Fibroblast of lung (primary cell): ENCODE measurements at regions not wholly inside any gene's neighbourhood (a gene's known extent, or its start where the extent isn't known, plus 50 kb on each side); places are given as distances from the start of the nearest gene placed in this dataset.
A peak's percentile ranks its signal among the peaks of the same experiment; 100 is the strongest.

ENCODE experiments used
- DNase-seq, 2 donors: peaks; one replicate each; pipeline versions ENCODE4 v3.0.0 to v3.0.0-alpha.2; 2010; ENCODE audit warnings: low read depth in 2 of 2
- H2AFZ ChIP-seq: 2 replicates; pipeline ENCODE4 v1.5.1; 2012; ENCODE audit warnings: low read length, control low read depth, inconsistent platforms
- H3K27ac ChIP-seq: 2 replicates; pipeline ENCODE4 v1.5.1; 2011; ENCODE audit warnings: low read length, control low read depth; ENCODE audit not compliant: insufficient read depth
- H3K27me3 ChIP-seq: 2 replicates; pipeline ENCODE4 v1.5.1; 2011; ENCODE audit warnings: mild to moderate bottlenecking, low read length; ENCODE audit not compliant: control insufficient read depth, insufficient read depth
- H3K36me3 ChIP-seq: 2 replicates; pipeline ENCODE4 v1.5.1; 2011; ENCODE audit warnings: low read length; ENCODE audit not compliant: control insufficient read depth, insufficient read depth
- H3K4me1 ChIP-seq: 2 replicates; pipeline ENCODE4 v1.5.1; 2011; ENCODE audit warnings: low read length; ENCODE audit not compliant: control insufficient read depth, insufficient read depth; ENCODE audit errors: extremely low read depth
- H3K4me2 ChIP-seq: 2 replicates; pipeline ENCODE4 v1.5.1; 2011; ENCODE audit warnings: low read length, control low read depth; ENCODE audit not compliant: insufficient read depth; ENCODE audit errors: extremely low read depth
- H3K4me3 ChIP-seq, 4 experiments: fragments of 200-600 bp in 1 of 4; sonication (generic) in 1 of 4; replicated peaks in 1 of 4; 2 replicates each; pipeline ENCODE4 v1.5.1; 2011 to 2016; ENCODE audit warnings: low read length in 4 of 4, low read depth in 3 of 4, mild to moderate bottlenecking in 3 of 4, control low read depth in 2 of 4, inconsistent platforms in 1 of 4, mixed read lengths in 1 of 4; ENCODE audit not compliant: insufficient read depth in 1 of 4; ENCODE audit errors: control extremely low read depth in 1 of 4
- H3K79me2 ChIP-seq: 2 replicates; pipeline ENCODE4 v1.5.1; 2012; ENCODE audit warnings: mild to moderate bottlenecking, low read length, inconsistent platforms; ENCODE audit not compliant: control insufficient read depth, insufficient read depth
- H3K9ac ChIP-seq: 2 replicates; pipeline ENCODE4 v1.5.1; 2011; ENCODE audit warnings: mild to moderate bottlenecking, low read length, control low read depth; ENCODE audit not compliant: insufficient read depth
- H3K9me3 ChIP-seq: 2 replicates; pipeline ENCODE4 v1.5.1; 2012; ENCODE audit warnings: low read depth, low read length; ENCODE audit not compliant: control insufficient read depth, insufficient read depth
- H4K20me1 ChIP-seq: 2 replicates; pipeline ENCODE4 v1.5.1; 2011; ENCODE audit warnings: low read length; ENCODE audit not compliant: control insufficient read depth, insufficient read depth; ENCODE audit errors: extremely low read depth
- CTCF ChIP-seq, 2 donors: IDR thresholded peaks in 1 of 2; conservative IDR thresholded peaks in 1 of 2; 1 replicate in 1 of 2; 2 replicates in 1 of 2; pipeline ENCODE4 v1.5.1; 2011 to 2012; ENCODE audit warnings: low read length in 2 of 2, control low read depth in 1 of 2, inconsistent platforms in 1 of 2, low read depth in 1 of 2, mild to moderate bottlenecking in 1 of 2
- EZH2 ChIP-seq: IDR thresholded peaks from 2 replicates; pipeline ENCODE4 v1.5.1; 2012; ENCODE audit warnings: low read length, control low read depth, mild to moderate bottlenecking; ENCODE audit errors: missing control alignments

- no peak overlapping the region for H3K4me3 ChIP-seq
- no peaks in the 10 kb centered on the region for H3K27me3 ChIP-seq
- peak overlapping the region; percentile 15 for H3K4me2 ChIP-seq
- no peaks in the 10 kb centered on the region for H4K20me1 ChIP-seq
- no peaks in the 10 kb centered on the region for H3K4me1 ChIP-seq
- H3K36me3 ChIP-seq: no peaks in the 10 kb centered on the region
- TF ChIP-seq EZH2: no peak
- no peak for TF ChIP-seq CTCF (conservative IDR thresholded peaks at IDR 0.05 in 1 of 2, IDR thresholded peaks at IDR 0.05 in 1 of 2; ENCODE audit: low read depth in 1 of 2, low read length in 2 of 2)
- H3K79me2 ChIP-seq: no peaks in the 10 kb centered on the region
- H3K27ac ChIP-seq: no peak overlapping the region
- H3K9ac ChIP-seq: no peak overlapping the region
- peak; percentile 59 to 74 for DNase-seq
- no peaks in the 10 kb centered on the region for H3K9me3 ChIP-seq
- H2AFZ ChIP-seq: no peak overlapping the region
Observed at GRCh38 chr3:148642616-148643015, 55.1 kb upstream of the AGTR1 start.

DNA sequence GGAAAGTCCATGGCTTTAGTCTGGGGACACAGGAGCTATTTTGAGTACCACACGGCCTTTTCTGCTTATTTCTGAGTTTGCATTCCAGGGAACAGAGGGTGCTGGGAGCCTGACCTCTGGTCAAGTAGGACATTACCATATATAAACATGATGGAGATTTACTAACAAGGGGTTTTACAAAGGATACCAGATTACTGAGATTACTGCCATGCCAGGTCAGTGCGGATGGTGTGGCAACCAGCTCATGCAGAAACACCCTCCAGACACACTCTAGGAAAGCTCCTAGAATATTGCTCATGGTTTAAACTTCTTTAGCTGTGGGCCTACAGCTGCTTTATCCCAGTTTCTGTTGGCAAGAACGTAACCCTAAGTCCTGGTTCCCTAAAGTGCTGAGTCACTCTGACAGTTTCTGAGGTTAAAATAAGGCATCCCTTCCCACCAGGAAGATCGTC lies 54.3 kb upstream of the AGTR1 start:
- H3K9ac ChIP-seq: no peak overlapping the region
- H3K4me3 ChIP-seq: no peak overlapping the region
- H3K79me2 ChIP-seq: no peaks in the 10 kb centered on the region
- peak overlapping the region; percentile 20 for H3K4me2 ChIP-seq
- no peaks in the 10 kb centered on the region for H3K36me3 ChIP-seq
- TF ChIP-seq EZH2: no peak
- no peak for TF ChIP-seq CTCF (conservative IDR thresholded peaks at IDR 0.05 in 1 of 2, IDR thresholded peaks at IDR 0.05 in 1 of 2; ENCODE audit: low read depth in 1 of 2, low read length in 2 of 2)
- H3K27ac ChIP-seq: peak overlapping the region; percentile 49
- peak; percentile 91 for DNase-seq
- H3K9me3 ChIP-seq: no peaks in the 10 kb centered on the region
- H2AFZ ChIP-seq: no peak overlapping the region
- H3K27me3 ChIP-seq: no peaks in the 10 kb centered on the region
- peaks cover 4% of the 10 kb centered on the region for H3K4me1 ChIP-seq
- H4K20me1 ChIP-seq: no peaks in the 10 kb centered on the region

DNA sequence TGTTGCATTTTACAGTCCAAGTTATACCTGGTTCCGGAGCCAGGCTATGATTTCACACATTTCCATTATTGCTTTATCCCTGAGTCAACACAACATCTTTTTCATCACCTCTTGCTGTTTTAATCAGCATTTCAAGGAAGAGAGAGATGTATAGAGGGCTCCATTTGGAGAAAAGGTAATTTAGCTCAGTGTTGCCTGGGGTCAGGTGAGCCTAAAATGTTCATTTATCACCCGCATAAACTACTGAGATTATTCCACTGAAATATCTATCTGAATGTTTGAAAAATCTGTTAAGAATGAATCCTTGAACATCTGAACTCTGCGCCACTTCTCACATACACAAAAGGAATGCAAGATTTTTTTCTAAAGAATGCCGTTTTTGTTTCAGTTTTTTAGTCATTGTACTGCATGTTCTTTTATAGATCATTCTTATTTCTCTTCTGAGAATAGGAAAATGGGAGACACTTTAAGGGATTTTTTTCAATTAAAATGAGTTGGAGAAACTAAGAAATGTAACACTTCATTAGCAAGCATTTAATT lies 51.5 kb upstream of the AGTR1 start:
- H3K4me1 ChIP-seq: peaks cover 8% of the 10 kb centered on the region
- TF ChIP-seq CTCF (conservative IDR thresholded peaks at IDR 0.05 in 1 of 2, IDR thresholded peaks at IDR 0.05 in 1 of 2; ENCODE audit: low read depth in 1 of 2, low read length in 2 of 2) (no peak), EZH2 (no peak)
- H4K20me1 ChIP-seq: no peaks in the 10 kb centered on the region
- no peak overlapping the region for H3K4me2 ChIP-seq
- H3K79me2 ChIP-seq: no peaks in the 10 kb centered on the region
- H3K9ac ChIP-seq: no peak overlapping the region
- no peaks in the 10 kb centered on the region for H3K27me3 ChIP-seq
- H3K36me3 ChIP-seq: no peaks in the 10 kb centered on the region
- H3K27ac ChIP-seq: no peak overlapping the region
- no peak overlapping the region for H3K4me3 ChIP-seq
- DNase-seq: peak; percentile 25 to 28
- no peaks in the 10 kb centered on the region for H3K9me3 ChIP-seq
- H2AFZ ChIP-seq: no peak overlapping the region
